ENCODE measurements at regions not wholly inside any gene's neighbourhood (a gene's known extent, or its start where the extent isn't known, plus 50 kb on each side); places are given as distances from the start of the nearest gene placed in this dataset.

- TF ChIP-seq CTCF (IDR thresholded peaks at IDR 0.05; ENCODE audit: low read depth, low read length): no peak
- DNase-seq (ENCODE audit: extremely low read depth, low read depth): no peak
Measured at GRCh38 chr6:144776031-144776819, 491.1 kb downstream of the UTRN start.

GRCh38 chr6:144777249-144777648 lies 492.1 kb downstream of the UTRN start:
- no peak for DNase-seq (ENCODE audit: extremely low read depth, low read depth)
- TF ChIP-seq CTCF (IDR thresholded peaks at IDR 0.05; ENCODE audit: low read depth, low read length): no peak

GRCh38 chr6:144778056-144778455 lies 492.9 kb downstream of the UTRN start:
- TF ChIP-seq CTCF (IDR thresholded peaks at IDR 0.05; ENCODE audit: low read depth, low read length): no peak
- no peak for DNase-seq (ENCODE audit: extremely low read depth, low read depth)

GRCh38 chr6:144778773-144779492 lies 493.8 kb downstream of the UTRN start:
- no peak for DNase-seq (ENCODE audit: extremely low read depth, low read depth)
- TF ChIP-seq CTCF (IDR thresholded peaks at IDR 0.05; ENCODE audit: low read depth, low read length): no peak

- DNase-seq (ENCODE audit: extremely low read depth, low read depth): no peak
- no peak for TF ChIP-seq CTCF (IDR thresholded peaks at IDR 0.05; ENCODE audit: low read depth, low read length)
Measured at GRCh38 chr6:144781836-144782235, 496.7 kb downstream of the UTRN start.

- no peak for DNase-seq (ENCODE audit: extremely low read depth, low read depth)
- TF ChIP-seq CTCF (IDR thresholded peaks at IDR 0.05; ENCODE audit: low read depth, low read length): no peak
Measured at GRCh38 chr6:144782634-144783033, 497.5 kb downstream of the UTRN start.

- TF ChIP-seq CTCF (IDR thresholded peaks at IDR 0.05; ENCODE audit: low read depth, low read length): no peak
- no peak for DNase-seq (ENCODE audit: extremely low read depth, low read depth)
Measured at GRCh38 chr6:144785056-144785455, 499.9 kb downstream of the UTRN start.

Data from AG09319 (cell line).